H1 (cell line): ENCODE measurements at regions not wholly inside any gene's neighbourhood (a gene's known extent, or its start where the extent isn't known, plus 50 kb on each side); places are given as distances from the start of the nearest gene placed in this dataset.

Source experiments
- CEBPB ChIP-seq: IDR thresholded peaks from 2 replicates; pipeline ENCODE4 v1.6.1; 2012; ENCODE audit warnings: low read depth, low read length
- CHD1 ChIP-seq: IDR thresholded peaks from 2 replicates; pipeline ENCODE4 v1.6.1; 2012; ENCODE audit warnings: low read depth, low read length, improper control_type of control experiment
- POU5F1 ChIP-seq: IDR thresholded peaks from 2 replicates; pipeline ENCODE4 v1.6.1; 2011; ENCODE audit warnings: low read depth, mild to moderate bottlenecking, low read length, moderate library complexity
- SP1 ChIP-seq: IDR thresholded peaks from 2 replicates; pipeline ENCODE4 v1.6.1; 2011; ENCODE audit warnings: low read depth, low read length
- TF ChIP-seq, protein P1 (sequence below): fragments of 300-600 bp; sonication (generic); IDR thresholded peaks from 2 replicates; pipeline ENCODE4 v1.7.1; 2012; ENCODE audit warnings: low read length, moderate library complexity, mild to moderate bottlenecking, inconsistent platforms; ENCODE audit not compliant: insufficient replicate concordance
- TF ChIP-seq, protein P2 (sequence below): IDR thresholded peaks from 2 replicates; pipeline ENCODE4 v1.6.1; 2012; ENCODE audit warnings: low read length, inconsistent platforms

DNA sequence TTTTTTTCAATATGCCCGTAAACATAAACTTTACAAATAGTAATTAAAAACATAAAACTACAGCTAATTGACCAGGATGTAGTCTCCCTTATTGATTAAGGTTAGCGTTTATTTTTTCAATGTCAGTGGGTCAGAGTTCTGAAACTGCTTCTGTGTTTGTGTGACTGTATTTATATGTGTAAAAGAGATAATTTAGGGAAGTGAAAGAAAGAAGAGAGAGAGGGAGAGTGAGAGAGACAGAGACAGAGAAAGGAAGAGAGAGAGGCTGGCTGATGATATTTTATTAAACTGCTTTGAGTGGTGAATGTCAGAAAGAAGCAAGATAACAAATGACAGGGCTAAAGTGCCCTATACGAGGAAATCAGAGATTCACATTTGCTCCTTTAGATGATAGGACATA, 266.1 kb upstream of the PTCHD4 start (continued):
- TF ChIP-seq, protein P1, sequence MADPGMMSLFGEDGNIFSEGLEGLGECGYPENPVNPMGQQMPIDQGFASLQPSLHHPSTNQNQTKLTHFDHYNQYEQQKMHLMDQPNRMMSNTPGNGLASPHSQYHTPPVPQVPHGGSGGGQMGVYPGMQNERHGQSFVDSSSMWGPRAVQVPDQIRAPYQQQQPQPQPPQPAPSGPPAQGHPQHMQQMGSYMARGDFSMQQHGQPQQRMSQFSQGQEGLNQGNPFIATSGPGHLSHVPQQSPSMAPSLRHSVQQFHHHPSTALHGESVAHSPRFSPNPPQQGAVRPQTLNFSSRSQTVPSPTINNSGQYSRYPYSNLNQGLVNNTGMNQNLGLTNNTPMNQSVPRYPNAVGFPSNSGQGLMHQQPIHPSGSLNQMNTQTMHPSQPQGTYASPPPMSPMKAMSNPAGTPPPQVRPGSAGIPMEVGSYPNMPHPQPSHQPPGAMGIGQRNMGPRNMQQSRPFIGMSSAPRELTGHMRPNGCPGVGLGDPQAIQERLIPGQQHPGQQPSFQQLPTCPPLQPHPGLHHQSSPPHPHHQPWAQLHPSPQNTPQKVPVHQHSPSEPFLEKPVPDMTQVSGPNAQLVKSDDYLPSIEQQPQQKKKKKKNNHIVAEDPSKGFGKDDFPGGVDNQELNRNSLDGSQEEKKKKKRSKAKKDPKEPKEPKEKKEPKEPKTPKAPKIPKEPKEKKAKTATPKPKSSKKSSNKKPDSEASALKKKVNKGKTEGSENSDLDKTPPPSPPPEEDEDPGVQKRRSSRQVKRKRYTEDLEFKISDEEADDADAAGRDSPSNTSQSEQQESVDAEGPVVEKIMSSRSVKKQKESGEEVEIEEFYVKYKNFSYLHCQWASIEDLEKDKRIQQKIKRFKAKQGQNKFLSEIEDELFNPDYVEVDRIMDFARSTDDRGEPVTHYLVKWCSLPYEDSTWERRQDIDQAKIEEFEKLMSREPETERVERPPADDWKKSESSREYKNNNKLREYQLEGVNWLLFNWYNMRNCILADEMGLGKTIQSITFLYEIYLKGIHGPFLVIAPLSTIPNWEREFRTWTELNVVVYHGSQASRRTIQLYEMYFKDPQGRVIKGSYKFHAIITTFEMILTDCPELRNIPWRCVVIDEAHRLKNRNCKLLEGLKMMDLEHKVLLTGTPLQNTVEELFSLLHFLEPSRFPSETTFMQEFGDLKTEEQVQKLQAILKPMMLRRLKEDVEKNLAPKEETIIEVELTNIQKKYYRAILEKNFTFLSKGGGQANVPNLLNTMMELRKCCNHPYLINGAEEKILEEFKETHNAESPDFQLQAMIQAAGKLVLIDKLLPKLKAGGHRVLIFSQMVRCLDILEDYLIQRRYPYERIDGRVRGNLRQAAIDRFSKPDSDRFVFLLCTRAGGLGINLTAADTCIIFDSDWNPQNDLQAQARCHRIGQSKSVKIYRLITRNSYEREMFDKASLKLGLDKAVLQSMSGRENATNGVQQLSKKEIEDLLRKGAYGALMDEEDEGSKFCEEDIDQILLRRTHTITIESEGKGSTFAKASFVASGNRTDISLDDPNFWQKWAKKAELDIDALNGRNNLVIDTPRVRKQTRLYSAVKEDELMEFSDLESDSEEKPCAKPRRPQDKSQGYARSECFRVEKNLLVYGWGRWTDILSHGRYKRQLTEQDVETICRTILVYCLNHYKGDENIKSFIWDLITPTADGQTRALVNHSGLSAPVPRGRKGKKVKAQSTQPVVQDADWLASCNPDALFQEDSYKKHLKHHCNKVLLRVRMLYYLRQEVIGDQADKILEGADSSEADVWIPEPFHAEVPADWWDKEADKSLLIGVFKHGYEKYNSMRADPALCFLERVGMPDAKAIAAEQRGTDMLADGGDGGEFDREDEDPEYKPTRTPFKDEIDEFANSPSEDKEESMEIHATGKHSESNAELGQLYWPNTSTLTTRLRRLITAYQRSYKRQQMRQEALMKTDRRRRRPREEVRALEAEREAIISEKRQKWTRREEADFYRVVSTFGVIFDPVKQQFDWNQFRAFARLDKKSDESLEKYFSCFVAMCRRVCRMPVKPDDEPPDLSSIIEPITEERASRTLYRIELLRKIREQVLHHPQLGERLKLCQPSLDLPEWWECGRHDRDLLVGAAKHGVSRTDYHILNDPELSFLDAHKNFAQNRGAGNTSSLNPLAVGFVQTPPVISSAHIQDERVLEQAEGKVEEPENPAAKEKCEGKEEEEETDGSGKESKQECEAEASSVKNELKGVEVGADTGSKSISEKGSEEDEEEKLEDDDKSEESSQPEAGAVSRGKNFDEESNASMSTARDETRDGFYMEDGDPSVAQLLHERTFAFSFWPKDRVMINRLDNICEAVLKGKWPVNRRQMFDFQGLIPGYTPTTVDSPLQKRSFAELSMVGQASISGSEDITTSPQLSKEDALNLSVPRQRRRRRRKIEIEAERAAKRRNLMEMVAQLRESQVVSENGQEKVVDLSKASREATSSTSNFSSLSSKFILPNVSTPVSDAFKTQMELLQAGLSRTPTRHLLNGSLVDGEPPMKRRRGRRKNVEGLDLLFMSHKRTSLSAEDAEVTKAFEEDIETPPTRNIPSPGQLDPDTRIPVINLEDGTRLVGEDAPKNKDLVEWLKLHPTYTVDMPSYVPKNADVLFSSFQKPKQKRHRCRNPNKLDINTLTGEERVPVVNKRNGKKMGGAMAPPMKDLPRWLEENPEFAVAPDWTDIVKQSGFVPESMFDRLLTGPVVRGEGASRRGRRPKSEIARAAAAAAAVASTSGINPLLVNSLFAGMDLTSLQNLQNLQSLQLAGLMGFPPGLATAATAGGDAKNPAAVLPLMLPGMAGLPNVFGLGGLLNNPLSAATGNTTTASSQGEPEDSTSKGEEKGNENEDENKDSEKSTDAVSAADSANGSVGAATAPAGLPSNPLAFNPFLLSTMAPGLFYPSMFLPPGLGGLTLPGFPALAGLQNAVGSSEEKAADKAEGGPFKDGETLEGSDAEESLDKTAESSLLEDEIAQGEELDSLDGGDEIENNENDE = no peak
- TF ChIP-seq SP1 (no peak), POU5F1 (no peak), CHD1 (no peak), CEBPB (no peak)
- TF ChIP-seq, protein P2, sequence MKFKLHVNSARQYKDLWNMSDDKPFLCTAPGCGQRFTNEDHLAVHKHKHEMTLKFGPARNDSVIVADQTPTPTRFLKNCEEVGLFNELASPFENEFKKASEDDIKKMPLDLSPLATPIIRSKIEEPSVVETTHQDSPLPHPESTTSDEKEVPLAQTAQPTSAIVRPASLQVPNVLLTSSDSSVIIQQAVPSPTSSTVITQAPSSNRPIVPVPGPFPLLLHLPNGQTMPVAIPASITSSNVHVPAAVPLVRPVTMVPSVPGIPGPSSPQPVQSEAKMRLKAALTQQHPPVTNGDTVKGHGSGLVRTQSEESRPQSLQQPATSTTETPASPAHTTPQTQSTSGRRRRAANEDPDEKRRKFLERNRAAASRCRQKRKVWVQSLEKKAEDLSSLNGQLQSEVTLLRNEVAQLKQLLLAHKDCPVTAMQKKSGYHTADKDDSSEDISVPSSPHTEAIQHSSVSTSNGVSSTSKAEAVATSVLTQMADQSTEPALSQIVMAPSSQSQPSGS = no peak
